Esophagus muscularis mucosa (tissue), 4 donors: ENCODE measurements at regions not wholly inside any gene's neighbourhood (a gene's known extent, or its start where the extent isn't known, plus 50 kb on each side); places are given as distances from the start of the nearest gene placed in this dataset.

Source experiments
- CTCF ChIP-seq, 3 experiments: fragments of 200-600 bp in 2 of 3; fragments of 450-650 bp in 1 of 3; sonication (generic) in 2 of 3; IDR thresholded peaks; one replicate each; pipeline ENCODE4 v1.5.1; 2017 to 2019; ENCODE audit warnings: antibody characterized with exemption in 3 of 3, mild to moderate bottlenecking in 2 of 3, moderate library complexity in 1 of 3
- EP300 ChIP-seq: sonication (generic); formaldehyde crosslinking; IDR thresholded peaks from one replicate; pipeline ENCODE4 v1.6.1; 2017; ENCODE audit warnings: antibody characterized with exemption
- POLR2A ChIP-seq: fragments of 450-650 bp; IDR thresholded peaks from one replicate; pipeline ENCODE4 v1.6.1; 2017; ENCODE audit warnings: antibody characterized with exemption, moderate library complexity, mild to moderate bottlenecking, low read depth

GRCh38 chr9:32705059-32705458, 69.6 kb upstream of the TAF1L start:
- no peak for TF ChIP-seq POLR2A
- no peak for TF ChIP-seq CTCF (IDR thresholded peaks at IDR 0.05)
- TF ChIP-seq EP300: no peak
